Suppressor macrophage treated with lipopolysaccharide for 1 hour (primary cell): ENCODE measurements at regions not wholly inside any gene's neighbourhood (a gene's known extent, or its start where the extent isn't known, plus 50 kb on each side); places are given as distances from the start of the nearest gene placed in this dataset.
"Not testable (repeated sequence)": the region's sequence is repeated elsewhere in the genome, so short reads cannot be mapped to it uniquely, and the experiment has no call there.

Source experiments
- DNase-seq, 3 donors: peaks; one replicate each; pipeline ENCODE4 v3.0.0-alpha.2; 2020 to 2022

GRCh38 chr9:66152406-66152805 is 415.5 kb downstream of the FOXD4L4 start:
- not testable (repeated sequence) for DNase-seq

DNA sequence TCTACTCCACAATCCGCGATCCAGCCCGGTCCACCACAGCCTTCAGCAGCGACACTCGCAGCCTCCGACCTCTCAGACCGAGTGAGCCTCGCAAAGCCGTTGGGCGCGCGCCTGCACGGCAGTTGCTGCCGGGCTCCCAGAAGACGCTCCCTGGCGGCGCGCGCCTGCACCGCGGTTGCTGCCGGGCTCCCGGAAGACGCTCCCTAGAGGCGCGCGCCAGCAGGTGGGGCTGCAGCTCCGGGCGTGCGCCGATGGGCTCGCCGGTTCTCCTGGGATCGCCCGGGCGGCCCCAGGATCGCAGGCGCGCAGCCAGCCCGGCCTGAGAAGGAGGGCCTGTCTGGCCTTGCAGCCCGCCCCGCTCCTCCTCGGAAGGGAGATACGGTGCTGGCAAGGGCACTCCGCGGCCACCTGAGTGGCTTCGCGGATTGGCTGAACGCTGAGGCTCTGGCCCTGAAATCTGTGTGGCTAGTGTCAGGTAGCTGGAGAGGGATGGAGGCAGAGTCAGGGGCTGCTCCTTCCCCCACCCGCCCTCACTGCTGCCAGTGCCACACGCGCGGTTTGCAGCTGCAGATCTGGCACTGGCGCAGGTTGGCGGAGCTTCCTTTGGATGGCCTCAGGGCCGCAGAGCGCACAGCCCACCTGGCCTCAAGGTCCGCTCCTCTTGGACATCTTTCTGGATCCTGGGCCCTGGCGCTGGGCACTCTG is 416.2 kb downstream of the FOXD4L4 start:
- peak; percentile 52 to 82 (median 59) for DNase-seq

GRCh38 chr9:66153971-66154691 is 417.2 kb downstream of the FOXD4L4 start:
- not testable (repeated sequence) for DNase-seq

DNA sequence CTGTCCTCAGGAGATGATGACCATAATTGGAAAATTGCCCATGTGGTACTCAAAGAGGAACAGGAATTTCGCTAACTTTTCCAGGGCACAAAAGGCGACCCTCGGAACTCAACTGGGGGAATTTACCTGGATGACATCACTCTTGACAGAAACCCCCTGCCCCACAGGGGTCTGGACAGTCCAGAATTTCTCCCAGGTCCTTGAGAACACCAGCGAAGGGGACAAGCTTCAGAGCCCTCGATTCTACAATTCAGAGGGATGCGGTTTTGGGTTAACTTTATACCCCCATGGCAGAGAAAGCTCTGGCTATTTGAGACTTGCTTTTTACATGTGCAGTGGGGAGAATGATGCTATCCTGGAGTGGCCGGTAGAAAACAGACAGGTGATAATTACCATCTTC is 445.4 kb downstream of the FOXD4L4 start:
- DNase-seq = not testable (repeated sequence)

- not testable (repeated sequence) for DNase-seq
Observed at GRCh38 chr9:66183648-66184047, 446.7 kb downstream of the FOXD4L4 start.

DNA sequence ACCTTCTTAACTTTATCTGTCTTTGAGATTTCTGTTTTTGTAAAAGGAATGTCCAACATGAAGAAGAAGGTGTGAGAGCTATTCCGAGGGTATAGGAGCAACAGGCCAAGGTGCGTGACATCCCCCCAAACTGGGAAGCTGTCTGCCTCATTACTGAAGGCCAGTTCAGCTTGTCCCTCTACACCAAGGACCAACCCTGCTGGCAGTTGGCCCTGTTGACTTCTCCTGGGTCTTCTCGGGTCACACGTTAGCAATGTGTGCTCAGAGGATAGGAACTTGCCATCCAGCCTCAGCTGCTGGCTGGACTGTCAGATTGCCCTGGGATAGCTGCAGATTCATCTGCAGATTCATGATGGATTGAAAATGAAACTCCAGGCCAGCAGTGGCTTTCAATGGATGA is 460.3 kb downstream of the FOXD4L4 start:
- not testable (repeated sequence) for DNase-seq

- DNase-seq = not testable (repeated sequence)
Observed at GRCh38 chr9:66198421-66198820, 461.5 kb downstream of the FOXD4L4 start.

GRCh38 chr9:66206617-66207016 is 469.7 kb downstream of the FOXD4L4 start:
- DNase-seq = not testable (repeated sequence)

GRCh38 chr9:66207914-66208313 is 471.0 kb downstream of the FOXD4L4 start:
- DNase-seq = not testable (repeated sequence)

GRCh38 chr9:66244763-66245162 is 507.8 kb downstream of the FOXD4L4 start:
- not testable (repeated sequence) for DNase-seq

GRCh38 chr9:66245481-66245880 is 508.5 kb downstream of the FOXD4L4 start:
- not testable (repeated sequence) for DNase-seq

DNA sequence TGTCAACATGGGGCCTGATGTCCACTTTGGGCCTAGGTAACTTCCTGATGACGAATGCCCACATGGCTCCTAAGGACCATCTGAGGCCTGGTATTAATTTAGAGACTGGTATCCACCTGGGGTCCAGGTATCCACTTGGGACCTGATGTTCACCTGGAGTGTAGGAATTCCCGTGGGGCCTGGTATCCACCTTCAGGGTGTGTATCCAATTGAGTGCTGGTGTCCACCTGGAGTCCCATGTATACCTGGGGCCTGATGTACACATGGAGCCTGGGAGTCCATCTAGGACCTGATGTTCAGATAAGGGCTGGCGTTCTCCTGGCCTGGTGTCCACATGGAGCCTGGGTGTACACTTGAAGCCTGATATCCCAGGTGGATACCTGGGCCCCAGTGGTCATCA is 520.6 kb downstream of the FOXD4L4 start:
- not testable (repeated sequence) for DNase-seq

- not testable (repeated sequence) for DNase-seq
Observed at GRCh38 chr9:66261576-66261975, 524.6 kb downstream of the FOXD4L4 start.

- DNase-seq = not testable (repeated sequence)
Observed at GRCh38 chr9:66263621-66264020, 526.7 kb downstream of the FOXD4L4 start.

DNA sequence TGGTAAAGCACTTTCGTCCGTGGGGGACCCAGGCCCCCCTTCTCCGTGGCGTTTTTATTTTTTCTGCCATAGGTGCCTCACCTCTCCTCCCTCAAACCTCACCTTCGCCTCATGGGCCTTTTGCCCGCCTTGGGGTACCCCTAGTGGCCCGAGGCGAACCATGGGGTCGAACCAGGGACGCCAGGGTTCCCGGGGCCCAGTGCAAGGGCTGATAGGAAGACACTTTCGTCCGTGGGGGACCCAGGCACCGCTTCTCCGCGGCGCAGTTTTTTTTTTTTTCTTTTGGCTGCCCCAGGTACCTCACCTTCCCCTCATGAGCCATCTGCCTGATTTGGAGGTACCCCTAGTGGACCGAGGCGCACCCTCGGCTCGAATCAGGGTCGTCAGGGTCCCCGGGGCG is 527.8 kb downstream of the FOXD4L4 start:
- not testable (repeated sequence) for DNase-seq

GRCh38 chr9:66266202-66266601 is 529.3 kb downstream of the FOXD4L4 start:
- DNase-seq = not testable (repeated sequence)

DNA sequence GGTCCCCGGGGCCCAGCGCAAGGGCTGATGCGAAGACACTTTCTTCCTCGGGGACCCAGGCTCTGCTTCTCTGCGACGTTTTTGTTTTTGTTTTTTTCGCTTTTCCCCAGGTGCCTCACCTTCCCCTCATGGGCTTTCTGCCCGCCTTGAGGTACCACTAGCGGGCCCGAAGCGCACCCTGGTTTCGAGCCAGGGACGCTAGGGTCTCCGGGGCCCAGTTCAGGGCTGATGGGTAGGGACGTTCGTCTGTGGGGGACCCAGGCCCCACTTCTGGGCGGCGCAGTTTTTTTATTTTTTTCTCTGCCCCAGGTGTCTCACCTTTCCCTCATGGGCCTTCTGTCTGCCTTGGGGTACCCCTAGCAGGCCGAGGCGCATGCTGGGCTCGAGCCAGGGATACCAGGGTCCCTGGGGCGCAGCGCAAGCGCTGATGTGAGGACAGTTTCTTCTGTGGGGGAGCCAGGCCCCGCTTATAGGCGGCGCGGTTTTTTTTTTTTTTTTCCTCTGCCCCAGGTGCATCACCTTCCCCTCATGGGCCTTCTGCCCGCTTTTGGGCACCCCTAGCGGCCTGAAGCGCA is 530.0 kb downstream of the FOXD4L4 start:
- not testable (repeated sequence) for DNase-seq

GRCh38 chr9:66267684-66268083 is 530.7 kb downstream of the FOXD4L4 start:
- not testable (repeated sequence) for DNase-seq

- not testable (repeated sequence) for DNase-seq
Observed at GRCh38 chr9:66269024-66269423, 532.1 kb downstream of the FOXD4L4 start.

DNA sequence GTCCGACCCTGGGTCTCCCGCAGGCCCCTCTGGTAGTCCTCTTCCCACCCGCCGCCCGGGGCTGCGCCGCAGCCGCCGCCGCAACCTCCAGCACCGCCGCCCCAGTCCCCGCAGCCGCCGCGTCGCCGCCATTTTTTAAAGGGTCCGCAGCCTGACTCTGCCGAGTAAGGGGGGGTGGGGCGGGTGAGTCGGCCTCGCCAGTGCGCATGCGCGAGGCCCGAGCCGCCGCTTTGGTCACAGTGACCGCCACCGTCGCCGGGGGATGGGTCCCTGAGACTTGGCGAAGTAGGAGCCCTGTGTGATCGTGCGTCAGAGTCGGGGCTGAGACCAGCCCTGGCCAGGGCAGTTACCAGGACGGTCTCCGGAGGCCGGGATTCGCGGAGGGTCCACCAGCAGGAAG is 532.8 kb downstream of the FOXD4L4 start:
- not testable (repeated sequence) for DNase-seq

DNA sequence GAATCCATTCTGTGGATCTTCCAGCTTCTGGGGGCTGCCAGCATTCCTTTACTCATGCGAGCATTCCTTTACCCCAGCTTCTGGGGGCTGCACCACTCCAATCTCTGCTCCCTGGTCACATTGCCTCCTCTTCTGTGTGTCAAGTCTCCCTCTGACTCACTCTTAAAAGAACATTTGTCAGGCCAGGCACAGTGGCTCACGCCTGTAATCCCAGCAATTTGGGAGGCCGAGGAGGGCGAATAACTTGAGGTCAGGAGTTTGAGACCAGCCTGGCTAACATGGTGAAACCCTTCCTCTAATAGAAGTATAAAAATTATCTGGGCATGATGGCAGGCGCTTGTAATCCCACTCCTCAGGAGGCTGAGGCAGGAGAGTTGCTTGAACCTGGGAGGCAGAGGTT is 541.9 kb downstream of the FOXD4L4 start:
- not testable (repeated sequence) for DNase-seq
